GM18517 (cell line): ENCODE measurements at regions not wholly inside any gene's neighbourhood (a gene's known extent, or its start where the extent isn't known, plus 50 kb on each side); places are given as distances from the start of the nearest gene placed in this dataset.
"Not testable (repeated sequence)": the region's sequence is repeated elsewhere in the genome, so short reads cannot be mapped to it uniquely, and the experiment has no call there.

Source experiments
- ATAC-seq: cut with Tn5 transposase; IDR thresholded peaks from one replicate; pipeline ENCODE4 v1.9.1; 2021; ENCODE audit warnings: mild to moderate bottlenecking, moderate library complexity; ENCODE audit not compliant: unreplicated experiment

DNA sequence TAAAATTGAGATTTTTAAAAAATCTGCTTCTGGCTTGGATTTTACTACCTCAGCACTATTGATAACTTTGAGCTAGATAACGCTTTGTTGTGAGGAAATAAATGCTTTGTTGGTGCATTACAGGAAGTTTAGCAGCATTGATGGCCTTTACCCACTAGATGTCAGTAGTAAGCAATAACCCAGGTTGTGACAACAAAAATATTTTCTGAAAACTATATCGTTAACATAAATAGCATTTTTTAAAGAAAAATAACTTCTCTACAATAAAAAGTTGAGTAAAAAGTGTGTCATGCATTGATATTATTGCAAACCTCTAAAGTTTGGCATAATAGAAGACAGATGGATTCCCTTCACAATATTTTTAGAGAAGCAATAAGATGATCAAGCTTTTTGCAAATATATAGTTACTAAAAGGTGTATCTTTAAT, 1246.5 kb downstream of the UQCRFS1 start:
- ATAC-seq, result no peak

DNA sequence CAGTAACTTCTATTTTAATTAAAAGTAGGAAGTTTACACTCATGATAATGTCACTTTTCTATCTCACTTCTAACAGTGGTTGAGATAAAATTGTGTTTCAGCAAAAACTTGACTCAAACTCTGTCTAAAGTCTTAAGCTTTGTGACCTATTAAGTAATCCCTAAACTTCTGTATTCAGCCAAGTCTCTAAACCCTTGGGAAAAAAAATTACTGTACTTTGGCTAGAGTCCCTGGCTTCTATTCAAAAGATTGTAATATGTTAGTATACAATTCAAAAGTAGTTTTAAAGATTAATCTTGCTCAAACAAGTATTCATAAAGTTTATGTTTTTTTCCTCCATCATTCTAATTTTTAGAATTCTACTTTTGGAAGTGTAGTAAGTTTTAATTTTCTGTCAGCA, 1248.8 kb downstream of the UQCRFS1 start:
- ATAC-seq, result no peak

GRCh38 chr19:27962264-27962663, 1250.7 kb downstream of the UQCRFS1 start:
- ATAC-seq, result no peak

- ATAC-seq, result no peak
These were observed 1257.2 kb downstream of the UQCRFS1 start for GRCh38 chr19:27955485-27956480.

DNA sequence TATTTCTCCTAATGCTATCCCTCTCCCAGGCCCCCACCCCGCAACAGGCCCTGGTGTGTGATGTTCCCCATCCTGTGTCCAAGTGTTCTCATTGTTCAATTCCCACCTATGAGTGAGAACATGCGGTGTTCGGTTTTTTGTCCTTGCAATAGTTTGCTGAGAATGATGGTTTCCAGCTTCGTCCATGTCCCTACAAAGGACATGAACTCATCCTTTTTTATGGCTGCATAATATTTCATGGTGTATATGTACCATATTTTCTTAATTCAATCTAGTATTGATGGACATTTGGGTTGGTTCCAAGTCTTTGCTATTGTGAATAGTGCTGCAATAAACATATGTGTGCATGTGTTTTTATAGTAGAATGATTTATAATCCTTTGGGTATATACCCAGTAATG, 1270.3 kb downstream of the UQCRFS1 start:
- ATAC-seq, result not testable (repeated sequence)

- no peak for ATAC-seq
These were observed 1276.8 kb downstream of the UQCRFS1 start for GRCh38 chr19:27936139-27936538.

GRCh38 chr19:27935669-27936068, 1277.3 kb downstream of the UQCRFS1 start:
- ATAC-seq, result no peak

DNA sequence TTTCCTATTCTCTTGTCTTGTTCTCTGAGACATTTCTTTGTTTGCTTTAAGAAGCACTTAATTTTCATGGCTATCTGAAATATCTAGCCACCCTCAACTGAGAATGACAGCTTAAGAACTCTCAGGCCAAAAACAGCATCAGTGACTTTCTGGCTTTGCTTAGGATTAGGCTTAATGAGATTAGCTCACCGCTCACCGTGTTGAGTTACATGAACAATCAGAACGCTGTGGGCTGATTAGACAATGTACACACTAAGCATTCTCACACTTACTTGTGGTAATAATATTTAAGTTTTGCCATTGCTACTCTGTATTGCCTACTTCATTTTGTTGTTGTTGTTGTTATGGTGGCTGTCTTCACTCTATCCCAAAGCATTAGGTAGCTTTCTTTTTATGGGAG, 1283.6 kb downstream of the UQCRFS1 start:
- ATAC-seq, result no peak

DNA sequence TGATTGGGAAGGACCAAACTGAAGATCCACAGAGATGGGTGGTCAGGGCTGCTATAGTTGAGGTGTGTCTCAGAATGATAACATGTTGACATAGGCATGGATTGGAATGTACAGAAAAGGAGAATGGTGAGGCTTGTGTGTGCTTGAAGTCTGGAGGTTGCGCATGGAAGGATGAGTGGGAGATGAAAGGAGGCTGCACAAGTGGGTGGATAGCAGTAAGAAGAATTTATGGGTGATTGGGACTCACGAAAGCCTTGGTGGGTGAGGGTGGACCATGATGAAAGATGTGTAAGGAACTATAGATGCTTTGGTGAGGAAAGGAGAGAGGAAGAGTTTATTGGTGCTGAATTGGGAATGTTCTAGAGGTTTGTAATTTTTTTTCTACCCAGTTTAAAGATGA, 1287.7 kb downstream of the UQCRFS1 start:
- no peak for ATAC-seq

DNA sequence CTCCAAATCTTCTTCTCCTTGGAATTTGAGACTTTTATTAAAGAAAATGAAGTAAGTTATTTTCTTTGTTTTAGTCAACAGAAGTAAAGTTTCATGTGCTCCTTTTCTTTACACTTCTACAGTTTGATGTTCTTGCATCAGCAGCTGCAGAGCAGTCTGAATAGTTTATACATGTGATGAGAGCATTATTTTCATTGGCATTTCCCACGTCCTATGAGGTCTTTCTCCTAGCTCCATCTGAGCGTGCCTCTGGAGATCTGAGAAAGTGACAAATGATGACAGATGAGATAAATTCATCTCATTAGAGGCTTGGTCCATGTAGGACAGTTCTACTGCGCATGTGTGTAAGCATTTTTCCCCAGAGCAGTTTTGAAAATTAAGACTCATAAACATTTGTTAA, 1290.0 kb downstream of the UQCRFS1 start:
- no peak for ATAC-seq

GRCh38 chr19:27920774-27921173, 1292.2 kb downstream of the UQCRFS1 start:
- ATAC-seq, result no peak

DNA sequence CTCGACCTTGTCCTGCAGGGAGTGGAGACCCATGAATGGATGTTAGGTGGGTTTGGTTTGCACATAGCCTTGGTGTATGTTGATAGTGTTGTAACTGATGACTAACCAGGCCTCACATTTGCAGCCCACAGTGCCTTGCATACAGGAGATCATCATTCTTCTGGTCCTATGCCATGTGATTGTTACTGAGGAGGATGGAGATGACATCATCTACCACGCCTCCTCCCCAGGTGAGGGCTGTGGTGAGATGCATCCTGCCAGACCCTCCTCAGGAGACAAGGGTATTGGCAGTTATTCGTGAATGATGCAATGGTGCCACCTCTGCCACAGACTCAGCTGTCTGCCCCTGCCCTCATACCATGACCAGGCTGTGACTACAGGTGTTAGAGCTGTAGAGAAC, 1294.1 kb downstream of the UQCRFS1 start:
- no peak for ATAC-seq

DNA sequence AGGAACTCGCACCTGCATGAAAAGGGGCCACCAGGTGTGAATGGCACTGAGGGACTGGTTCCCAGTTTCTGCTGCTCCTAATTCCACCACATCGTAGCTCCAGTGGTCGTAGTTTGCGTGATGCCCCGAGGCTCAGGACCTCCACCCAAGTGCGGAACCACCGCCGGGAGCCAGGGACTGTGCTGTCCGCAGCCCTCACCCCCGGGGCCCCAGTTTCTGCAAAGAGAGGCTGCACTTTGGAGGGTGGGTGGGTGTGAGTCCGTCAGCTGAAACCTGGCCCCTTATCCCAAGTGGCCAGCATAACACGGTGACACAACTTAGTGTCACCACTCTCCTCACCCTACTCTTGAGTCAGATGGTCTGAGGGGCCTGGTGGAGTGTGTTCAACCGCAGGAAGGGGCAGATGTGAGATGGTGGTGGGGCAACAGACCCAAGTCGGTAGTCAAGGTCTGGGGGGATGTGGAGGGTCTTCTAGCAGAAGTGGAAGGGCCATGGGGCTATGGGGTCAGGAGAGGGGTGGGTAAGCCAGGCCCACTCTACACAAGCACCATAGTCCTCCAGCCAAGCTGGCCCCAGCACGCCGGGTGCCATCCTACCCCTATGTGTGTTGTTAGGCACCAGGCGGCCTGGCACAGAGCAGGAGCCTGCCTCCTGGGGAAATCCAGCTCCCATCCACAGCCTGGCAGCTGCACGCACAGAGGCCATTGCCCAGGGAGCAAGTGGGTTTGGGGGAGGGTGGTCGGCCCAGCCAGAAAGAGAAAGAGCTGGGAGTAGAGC, 1301.6 kb downstream of the UQCRFS1 start:
- ATAC-seq, result no peak

DNA sequence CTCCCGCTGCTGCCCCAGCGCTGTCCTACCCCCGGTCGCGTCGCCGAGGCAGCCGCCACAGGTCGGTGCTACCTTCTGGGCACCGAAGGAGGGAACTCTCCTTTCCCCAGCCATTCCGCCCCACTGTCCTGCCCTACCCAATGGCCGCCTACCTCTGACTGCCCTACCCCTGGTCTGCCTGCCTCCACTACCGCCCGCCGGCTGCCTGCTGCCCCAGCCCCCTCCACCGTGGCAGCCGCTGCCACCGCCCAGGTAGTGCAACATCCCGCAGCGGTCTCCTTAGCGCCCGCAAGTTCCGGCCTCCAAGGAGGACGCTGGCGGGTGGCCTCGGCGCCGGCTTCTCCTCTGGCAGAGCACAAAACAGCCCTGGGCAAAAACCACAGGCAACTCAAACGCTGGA, 1303.1 kb downstream of the UQCRFS1 start:
- ATAC-seq, result no peak

DNA sequence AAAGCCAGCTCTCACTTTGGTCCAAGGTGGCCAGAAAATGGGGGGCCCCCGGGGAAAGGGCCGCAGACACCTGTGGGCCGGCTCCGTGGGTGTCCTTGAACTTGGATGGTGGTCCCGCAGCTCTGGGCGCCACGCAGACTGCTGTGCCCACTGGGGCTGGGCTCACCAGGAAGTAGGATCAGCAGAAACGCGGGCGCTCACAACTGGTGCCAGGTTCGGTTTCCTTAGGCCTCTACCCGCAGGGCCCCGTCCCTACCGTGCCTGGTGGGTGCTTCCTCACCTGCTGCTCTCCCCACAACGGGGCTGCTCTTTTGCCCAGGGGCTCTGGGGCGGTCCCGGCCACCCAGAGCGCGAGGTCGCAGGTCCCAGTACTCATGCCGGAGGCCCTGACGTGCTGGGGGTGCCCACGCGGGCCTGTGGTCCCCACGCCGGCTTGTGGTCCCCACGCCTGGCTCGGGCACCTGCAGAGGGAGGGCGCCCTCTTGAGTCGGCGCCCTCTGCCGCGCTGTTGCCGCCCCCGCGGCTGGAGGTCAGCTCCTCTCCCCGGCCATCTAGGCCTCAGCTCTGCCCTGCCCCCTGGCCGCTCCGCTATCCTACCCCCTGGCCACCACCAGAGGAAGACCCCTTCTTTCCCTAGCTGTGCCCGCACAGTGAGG, 1303.6 kb downstream of the UQCRFS1 start:
- ATAC-seq, result no peak

DNA sequence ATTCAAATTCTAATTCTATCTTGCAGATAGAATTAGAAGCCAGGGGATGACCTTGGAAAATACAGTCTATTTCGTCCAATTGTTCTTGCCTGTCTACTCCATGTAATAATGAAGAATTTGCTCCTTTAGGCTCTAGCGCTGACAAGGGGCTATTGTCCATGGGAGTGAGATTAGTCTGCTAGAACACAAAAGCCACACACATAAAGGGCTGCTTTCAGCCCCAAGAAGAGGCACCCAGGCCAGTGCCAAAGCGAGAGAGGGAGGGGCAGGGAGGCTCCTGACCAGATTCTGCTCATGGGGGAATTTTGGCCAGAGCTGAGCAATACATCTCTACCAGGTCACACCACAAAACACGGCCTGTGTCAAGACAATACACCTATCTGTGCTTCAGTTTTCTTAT, 1306.9 kb downstream of the UQCRFS1 start:
- no peak for ATAC-seq

DNA sequence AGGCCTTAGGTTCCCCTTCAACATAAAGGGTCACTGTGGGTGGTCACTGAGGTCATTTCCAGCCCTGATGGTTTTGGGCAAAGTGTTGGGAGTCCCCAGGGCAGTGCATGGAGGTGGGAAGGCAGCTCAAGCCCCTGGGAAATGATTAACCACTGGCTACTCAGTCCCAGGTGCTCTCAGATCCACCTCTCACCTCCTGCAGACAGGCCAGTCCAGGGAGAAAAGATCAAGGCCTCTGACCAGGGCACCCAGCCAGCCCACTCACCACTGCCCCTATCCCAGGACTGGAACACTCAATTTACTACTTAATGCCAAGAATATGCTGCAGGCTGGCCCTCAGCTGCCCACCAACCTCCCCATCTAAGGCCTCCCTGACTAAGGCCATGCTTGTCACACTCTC, 1307.9 kb downstream of the UQCRFS1 start:
- no peak for ATAC-seq

DNA sequence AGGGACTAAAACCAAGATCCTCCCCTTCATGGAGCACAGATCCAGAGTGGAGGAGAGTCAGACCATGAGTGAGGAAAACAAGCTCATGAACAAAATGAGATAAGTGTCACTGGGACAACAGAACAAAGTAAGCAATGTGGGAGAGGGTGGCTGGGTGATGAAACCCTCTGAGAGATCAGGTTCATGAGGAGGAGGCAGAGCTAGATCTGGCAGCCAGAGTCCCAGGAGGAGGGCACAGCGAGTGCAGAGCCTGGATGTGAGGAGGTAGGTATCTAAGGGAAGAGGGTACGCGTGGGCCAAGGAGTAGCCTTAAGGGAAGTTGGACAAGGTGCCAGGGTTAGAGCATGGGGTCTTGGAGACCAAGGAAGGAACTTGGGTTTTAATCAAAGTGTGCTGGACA, 1311.9 kb downstream of the UQCRFS1 start:
- ATAC-seq, result no peak

DNA sequence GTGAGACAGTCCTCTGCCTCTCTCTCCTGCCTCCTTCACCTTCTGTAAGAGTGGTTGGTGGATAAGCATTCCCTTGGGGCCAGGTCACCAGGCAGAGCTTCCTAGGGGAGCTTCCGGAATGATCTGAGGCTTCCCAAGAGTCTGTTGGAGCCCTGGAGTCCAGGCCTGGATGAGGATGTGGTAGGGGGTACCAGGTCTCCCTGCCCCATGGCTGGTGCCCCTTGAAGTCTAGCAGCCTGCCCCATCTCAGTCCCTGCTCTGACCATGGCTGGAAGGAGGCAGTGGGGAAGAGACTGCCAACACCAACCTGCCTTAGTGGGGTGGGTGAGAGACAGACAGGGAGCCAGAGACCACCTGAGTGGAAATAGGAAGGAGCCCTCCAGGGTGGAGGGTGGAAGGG, 1316.9 kb downstream of the UQCRFS1 start:
- no peak for ATAC-seq

DNA sequence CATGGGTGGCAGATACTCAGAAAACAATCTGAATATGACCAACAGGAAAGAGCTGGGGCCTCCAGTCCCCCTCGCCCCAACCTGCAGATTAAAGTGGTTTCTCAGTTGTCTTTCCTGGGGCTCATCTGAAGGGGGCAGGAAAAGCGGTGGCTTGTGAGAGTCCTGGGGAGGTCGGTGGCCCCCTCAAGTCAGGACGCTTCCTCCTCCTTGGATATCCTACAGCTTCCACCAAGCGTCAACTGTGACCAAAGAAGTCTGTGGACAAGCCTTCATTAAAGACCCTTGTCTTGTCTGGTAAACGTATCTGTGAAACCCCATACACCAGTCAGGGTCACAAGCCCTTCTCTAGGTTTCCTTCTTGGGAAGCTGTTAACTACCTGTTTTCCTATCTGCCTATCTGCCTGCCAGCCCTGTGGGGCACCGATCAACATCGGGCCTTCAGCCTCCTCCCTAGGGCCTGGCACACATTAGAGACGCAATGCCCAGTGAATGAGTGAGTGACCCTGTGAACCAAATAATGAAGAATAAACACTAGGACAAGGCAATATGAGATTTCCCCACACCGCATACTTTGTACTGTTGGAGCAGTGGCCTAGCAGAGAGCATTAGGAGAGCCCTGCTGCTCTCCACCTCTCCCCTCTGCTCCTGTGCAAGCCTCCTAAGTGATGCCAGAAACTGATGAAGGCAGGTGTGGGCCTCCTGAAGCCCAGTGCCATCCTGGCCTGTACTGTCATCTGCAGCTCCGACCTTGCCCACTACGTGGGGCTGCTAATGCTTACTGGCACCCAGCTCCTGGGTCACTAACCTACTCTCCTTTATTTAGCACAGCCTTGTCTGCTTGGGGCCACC, 1317.8 kb downstream of the UQCRFS1 start:
- no peak for ATAC-seq
